HCT116 (cell line): ENCODE measurements at regions not wholly inside any gene's neighbourhood (a gene's known extent, or its start where the extent isn't known, plus 50 kb on each side); places are given as distances from the start of the nearest gene placed in this dataset.

ENCODE experiments used
- CTCF ChIP-seq, 3 experiments: fragments of 200-600 bp in 1 of 3; sonication (generic) in 1 of 3; IDR thresholded peaks in 2 of 3; conservative IDR thresholded peaks in 1 of 3; 2 replicates each; pipeline ENCODE4 v1.5.1; 2012 to 2017; ENCODE audit warnings: low read depth in 2 of 3, low read length in 2 of 3, antibody characterized with exemption in 1 of 3, borderline replicate concordance in 1 of 3, control low read depth in 1 of 3, mild to moderate bottlenecking in 1 of 3, mixed read lengths in 1 of 3, mixed run types in 1 of 3, moderate library complexity in 1 of 3; ENCODE audit not compliant: insufficient read depth in 1 of 3
- EZH2 ChIP-seq: fragments of 200-600 bp; sonication (generic); IDR thresholded peaks from 2 replicates; pipeline ENCODE4 v1.6.1; 2017; ENCODE audit warnings: antibody characterized with exemption, mixed run types
- JUND ChIP-seq: IDR thresholded peaks from 2 replicates; pipeline ENCODE4 v1.6.1; 2012
- POLR2A ChIP-seq: IDR thresholded peaks from 2 replicates; pipeline ENCODE4 v1.7.0; 2011; ENCODE audit warnings: borderline replicate concordance; ENCODE audit not compliant: insufficient read depth, insufficient read length; ENCODE audit errors: extremely low read depth
- RAD21 ChIP-seq: IDR thresholded peaks from 2 replicates; pipeline ENCODE4 v1.6.1; 2012; ENCODE audit warnings: low read depth, mild to moderate bottlenecking
- REST ChIP-seq: IDR thresholded peaks from 2 replicates; pipeline ENCODE4 v1.6.1; 2012; ENCODE audit warnings: low read depth
- ZFX ChIP-seq: fragments of 450-650 bp; IDR thresholded peaks from 2 replicates; pipeline ENCODE4 v1.6.1; 2017

- no peak for TF ChIP-seq JUND
- TF ChIP-seq CTCF (IDR thresholded peaks at IDR 0.05 in 2 of 3, conservative IDR thresholded peaks at IDR 0.05 in 1 of 3; ENCODE audit: borderline replicate concordance in 1 of 3, insufficient read depth in 1 of 3, low read depth in 2 of 3, low read length in 2 of 3): no peak
- TF ChIP-seq POLR2A: no peak
- no peak for TF ChIP-seq EZH2
- TF ChIP-seq ZFX: no peak
- TF ChIP-seq REST: no peak
- no peak for TF ChIP-seq RAD21
These were observed 102.1 kb upstream of the SSBP2 start for GRCh38 chr5:81853030-81853357.
